Fibroblast of skin of back (primary cell): ENCODE measurements at regions not wholly inside any gene's neighbourhood (a gene's known extent, or its start where the extent isn't known, plus 50 kb on each side); places are given as distances from the start of the nearest gene placed in this dataset.

ENCODE experiments used
- DNase-seq: peaks from one replicate; pipeline ENCODE4 v3.0.0-alpha.2; 2013

DNA sequence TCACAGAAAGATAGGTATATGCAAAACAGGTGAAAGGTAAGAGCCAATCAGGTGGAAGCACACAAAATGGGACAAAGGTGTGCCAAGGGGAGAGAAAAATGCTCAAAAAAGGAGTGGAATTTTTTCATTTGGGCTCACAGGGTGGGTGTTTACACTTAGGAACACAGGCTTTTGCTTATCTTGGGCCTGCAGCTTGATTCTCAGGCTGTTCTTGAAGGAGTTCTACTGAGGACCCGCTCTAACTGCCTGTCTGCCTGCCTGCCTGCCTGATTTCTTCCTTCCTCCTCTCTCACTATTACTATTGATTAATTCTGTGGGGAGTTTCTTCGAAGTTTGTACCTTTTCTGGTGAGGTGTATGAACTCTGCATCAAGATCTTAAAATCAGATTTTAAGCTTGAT lies 120.3 kb upstream of the CTSO start:
- DNase-seq: no peak

DNA sequence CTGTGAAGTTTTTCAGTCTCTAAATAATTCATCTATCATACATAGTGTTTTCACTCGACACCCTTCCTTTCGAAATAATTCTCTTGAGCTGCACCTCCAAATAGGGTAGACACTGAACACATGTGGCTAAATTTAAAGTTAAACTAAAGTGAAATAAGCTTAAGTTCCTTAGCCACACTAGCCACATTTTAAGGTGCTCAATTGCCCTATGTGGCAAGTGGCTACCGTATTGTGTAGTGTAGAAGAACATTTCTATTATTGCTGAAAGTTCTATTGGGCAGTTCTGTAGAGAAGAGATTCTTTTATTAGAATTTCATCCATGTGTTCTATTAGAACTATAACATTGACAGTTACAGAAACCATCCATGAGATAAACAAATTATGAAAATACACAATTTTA lies 107.0 kb upstream of the CTSO start:
- DNase-seq: no peak

- no peak for DNase-seq
Observed at GRCh38 chr4:156053174-156053573, 99.5 kb upstream of the CTSO start.

DNA sequence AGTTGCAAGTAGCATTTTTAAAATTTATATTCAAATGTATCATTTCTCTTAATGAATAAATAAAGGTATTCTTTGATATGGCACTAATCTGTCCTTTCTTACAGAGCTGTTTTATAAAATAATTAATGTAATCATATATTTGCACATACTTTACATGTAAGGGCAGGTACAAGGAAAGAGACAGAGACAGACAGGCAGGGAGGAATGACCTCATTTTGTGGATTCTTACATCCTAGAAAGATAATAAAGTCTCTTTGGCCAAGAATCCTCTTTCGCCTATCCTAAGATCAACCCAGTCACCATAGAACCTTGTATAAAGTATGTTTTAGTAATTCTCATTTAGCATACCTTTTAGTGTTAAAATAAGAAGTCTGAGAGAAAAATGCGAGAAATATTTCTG lies 98.5 kb upstream of the CTSO start:
- DNase-seq: no peak

DNA sequence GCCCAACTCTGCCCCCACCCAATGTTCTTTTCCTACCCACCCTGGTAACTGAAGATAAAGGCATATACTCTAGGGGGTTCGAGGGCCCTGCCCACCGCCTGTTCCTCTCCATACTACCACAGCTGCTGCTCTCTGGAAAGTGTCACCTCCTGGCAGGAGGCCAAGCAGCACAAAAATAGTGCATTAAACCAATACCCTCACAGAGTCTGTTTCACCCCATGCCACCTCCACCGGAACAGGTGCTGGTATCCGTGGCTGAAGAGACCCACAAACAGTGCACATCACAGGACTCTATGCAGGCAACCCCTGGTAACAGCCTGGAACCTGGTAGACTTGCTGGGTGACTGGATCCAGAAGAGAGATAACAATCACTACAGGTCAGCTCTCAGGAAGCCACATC lies 85.1 kb upstream of the CTSO start:
- DNase-seq: no peak

GRCh38 chr4:156036496-156036895 lies 82.8 kb upstream of the CTSO start:
- no peak for DNase-seq

DNA sequence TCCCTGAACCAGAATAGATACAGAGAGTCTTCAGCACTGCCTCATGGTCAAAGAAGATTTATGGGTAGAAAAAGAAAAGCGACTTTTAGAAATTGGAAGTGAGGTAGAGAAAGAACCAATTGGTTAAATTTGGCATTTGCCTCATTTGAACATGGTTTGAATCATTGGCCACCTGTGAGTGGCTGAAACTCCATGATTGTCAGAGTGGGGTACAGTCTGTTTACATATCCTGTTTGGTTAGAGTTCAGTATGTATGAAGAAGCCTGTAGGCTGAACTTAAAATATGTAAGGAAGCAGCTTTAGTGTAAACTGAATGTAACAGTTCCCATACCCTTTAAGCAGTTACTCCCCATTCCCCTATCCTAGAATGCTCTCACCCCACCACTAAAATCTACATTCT lies 76.0 kb upstream of the CTSO start:
- no peak for DNase-seq

DNA sequence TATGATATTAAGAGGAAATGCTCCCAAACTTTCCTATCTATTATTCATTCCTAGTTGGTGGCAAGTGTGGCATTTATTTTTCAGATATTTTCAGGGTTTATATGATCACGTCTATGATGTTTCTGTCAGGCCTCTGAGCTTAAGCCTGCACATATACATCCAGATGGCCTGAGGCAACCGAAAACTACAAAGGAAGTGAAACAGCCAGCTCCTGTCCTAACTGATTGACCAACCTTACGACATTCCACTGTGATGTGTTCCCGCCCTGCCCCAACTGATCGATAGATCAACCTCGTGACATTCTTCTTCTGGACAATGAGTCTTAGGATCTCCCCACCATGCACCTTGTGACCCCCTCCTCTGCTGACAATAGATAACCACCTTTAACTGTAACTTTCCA lies 67.6 kb upstream of the CTSO start:
- no peak for DNase-seq

GRCh38 chr4:156019246-156019645 lies 65.6 kb upstream of the CTSO start:
- no peak for DNase-seq

GRCh38 chr4:156018383-156018782 lies 64.7 kb upstream of the CTSO start:
- DNase-seq: no peak

GRCh38 chr4:156015781-156016180 lies 62.1 kb upstream of the CTSO start:
- DNase-seq: no peak

- no peak for DNase-seq
Observed at GRCh38 chr4:156006192-156006591, 52.5 kb upstream of the CTSO start.
